ENCODE measurements at regions not wholly inside any gene's neighbourhood (a gene's known extent, or its start where the extent isn't known, plus 50 kb on each side); places are given as distances from the start of the nearest gene placed in this dataset.

- TF ChIP-seq CTCF (IDR thresholded peaks at IDR 0.05; ENCODE audit: low read length) (no peak), EZH2 (IDR thresholded peaks at IDR 0.05; ENCODE audit: borderline replicate concordance, low read length) (no peak)
- no peaks in the 10 kb centered on the region for H3K27me3 ChIP-seq (ENCODE audit: insufficient read depth, low read length)
- H2AFZ ChIP-seq (ENCODE audit: low read length): no peak overlapping the region
- no peak overlapping the region for H3K27ac ChIP-seq (ENCODE audit: low read depth, low read length, poor library complexity, severe bottlenecking)
- no peaks in the 10 kb centered on the region for H3K36me3 ChIP-seq (ENCODE audit: insufficient read depth, low read length)
- no peaks in the 10 kb centered on the region for H3K9me3 ChIP-seq (ENCODE audit: low read length)
- H3K9ac ChIP-seq (ENCODE audit: low read length): no peak overlapping the region
- H3K4me2 ChIP-seq (ENCODE audit: low read length): no peak overlapping the region
- H3K9me2 ChIP-seq (ENCODE audit: low read depth, low read length): no peaks in the 10 kb centered on the region
- no peaks in the 10 kb centered on the region for H4K20me1 ChIP-seq (ENCODE audit: insufficient read depth, low read length)
- no peak overlapping the region for H3K4me3 ChIP-seq (ENCODE audit: low read depth, low read length, poor library complexity, severe bottlenecking)
- H3K4me1 ChIP-seq (ENCODE audit: insufficient read depth, low read length, severe bottlenecking): no peaks in the 10 kb centered on the region
- H3K79me2 ChIP-seq (ENCODE audit: insufficient read depth, low read length): no peaks in the 10 kb centered on the region
- no peaks in the 10 kb centered on the region for H3F3A ChIP-seq (ENCODE audit: insufficient read depth, low read length)
Observed at GRCh38 chr3:190192087-190192486, 71.4 kb upstream of the P3H2 start.

- Histone ChIP-seq H4K20me1 (ENCODE audit: insufficient read depth, low read length) (no peaks in the 10 kb centered on the region), H3K9me3 (ENCODE audit: low read length) (no peaks in the 10 kb centered on the region), H3K4me1 (ENCODE audit: insufficient read depth, low read length, severe bottlenecking) (no peaks in the 10 kb centered on the region), H3K27me3 (ENCODE audit: insufficient read depth, low read length) (no peaks in the 10 kb centered on the region), H3K4me3 (ENCODE audit: low read depth, low read length, poor library complexity, severe bottlenecking) (no peak overlapping the region), H3F3A (ENCODE audit: insufficient read depth, low read length) (no peaks in the 10 kb centered on the region), H3K9ac (ENCODE audit: low read length) (no peak overlapping the region), H3K9me2 (ENCODE audit: low read depth, low read length) (no peaks in the 10 kb centered on the region), H3K79me2 (ENCODE audit: insufficient read depth, low read length) (no peaks in the 10 kb centered on the region), H2AFZ (ENCODE audit: low read length) (no peak overlapping the region), H3K4me2 (ENCODE audit: low read length) (no peak overlapping the region), H3K36me3 (ENCODE audit: insufficient read depth, low read length) (no peaks in the 10 kb centered on the region), H3K27ac (ENCODE audit: low read depth, low read length, poor library complexity, severe bottlenecking) (no peak overlapping the region)
- no peak for TF ChIP-seq CTCF (IDR thresholded peaks at IDR 0.05; ENCODE audit: low read length)
- no peak for TF ChIP-seq EZH2 (IDR thresholded peaks at IDR 0.05; ENCODE audit: borderline replicate concordance, low read length)
Observed at GRCh38 chr3:190188197-190188596, 67.5 kb upstream of the P3H2 start.

GRCh38 chr3:190183121-190183520 lies 62.4 kb upstream of the P3H2 start:
- Histone ChIP-seq H3K27me3 (ENCODE audit: insufficient read depth, low read length) (no peaks in the 10 kb centered on the region), H2AFZ (ENCODE audit: low read length) (no peak overlapping the region), H3K9me3 (ENCODE audit: low read length) (no peaks in the 10 kb centered on the region), H3K9me2 (ENCODE audit: low read depth, low read length) (no peaks in the 10 kb centered on the region), H3K9ac (ENCODE audit: low read length) (no peak overlapping the region), H3K4me1 (ENCODE audit: insufficient read depth, low read length, severe bottlenecking) (no peaks in the 10 kb centered on the region), H3F3A (ENCODE audit: insufficient read depth, low read length) (no peaks in the 10 kb centered on the region), H3K27ac (ENCODE audit: low read depth, low read length, poor library complexity, severe bottlenecking) (no peak overlapping the region), H3K4me3 (ENCODE audit: low read depth, low read length, poor library complexity, severe bottlenecking) (no peak overlapping the region), H4K20me1 (ENCODE audit: insufficient read depth, low read length) (no peaks in the 10 kb centered on the region), H3K36me3 (ENCODE audit: insufficient read depth, low read length) (no peaks in the 10 kb centered on the region), H3K79me2 (ENCODE audit: insufficient read depth, low read length) (no peaks in the 10 kb centered on the region), H3K4me2 (ENCODE audit: low read length) (no peak overlapping the region)
- TF ChIP-seq EZH2 (IDR thresholded peaks at IDR 0.05; ENCODE audit: borderline replicate concordance, low read length) (no peak), CTCF (IDR thresholded peaks at IDR 0.05; ENCODE audit: low read length) (no peak)

All from OCI-LY1 (cell line).